ENCODE measurements at regions not wholly inside any gene's neighbourhood (a gene's known extent, or its start where the extent isn't known, plus 50 kb on each side); places are given as distances from the start of the nearest gene placed in this dataset.
"Not testable (repeated sequence)": the region's sequence is repeated elsewhere in the genome, so short reads cannot be mapped to it uniquely, and the experiment has no call there.

DNA sequence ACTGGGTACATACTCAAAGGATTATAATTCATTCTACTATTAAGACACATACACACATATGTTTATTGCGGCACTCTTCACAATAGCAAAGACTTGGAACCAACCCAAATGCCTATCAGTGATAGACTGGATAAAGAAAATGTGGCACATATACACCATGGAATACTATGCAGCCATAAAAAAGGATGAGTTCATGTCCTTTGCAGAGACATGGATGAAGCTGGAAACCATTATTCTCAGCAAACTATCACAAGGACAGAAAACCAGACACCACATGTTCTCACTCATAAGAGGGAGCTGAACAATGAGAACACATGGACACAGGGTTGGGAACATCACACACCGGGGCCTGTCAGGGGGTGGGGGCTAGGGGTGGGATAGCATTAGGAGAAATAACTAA lies 101.9 kb upstream of the CCDC71L start:
- not testable (repeated sequence) for H3K9me3 ChIP-seq (ENCODE audit: control insufficient read depth in 2 of 2, insufficient read depth in 1 of 2, low read length in 1 of 2); DNase-seq (ENCODE audit: low read depth in 6 of 9, low spot score in 9 of 9); H3K4me3 ChIP-seq (ENCODE audit: low read length in 2 of 2); H3K36me3 ChIP-seq (ENCODE audit: control insufficient read depth in 2 of 2, insufficient read depth in 2 of 2, low read length in 1 of 2); H3K27me3 ChIP-seq (ENCODE audit: control insufficient read depth in 2 of 2, insufficient read depth in 1 of 2, low read length in 1 of 2); H3K27ac ChIP-seq (ENCODE audit: low read depth in 1 of 2, low read length in 1 of 2)
- peaks cover 16 to 26% of the 10 kb centered on the region in 2 donors for H3K4me1 ChIP-seq (ENCODE audit: control insufficient read depth in 2 of 2, insufficient read depth in 2 of 2, low read length in 2 of 2)
- over 99% methylated on average over 2 of the region's 2 CpGs for WGBS

DNA sequence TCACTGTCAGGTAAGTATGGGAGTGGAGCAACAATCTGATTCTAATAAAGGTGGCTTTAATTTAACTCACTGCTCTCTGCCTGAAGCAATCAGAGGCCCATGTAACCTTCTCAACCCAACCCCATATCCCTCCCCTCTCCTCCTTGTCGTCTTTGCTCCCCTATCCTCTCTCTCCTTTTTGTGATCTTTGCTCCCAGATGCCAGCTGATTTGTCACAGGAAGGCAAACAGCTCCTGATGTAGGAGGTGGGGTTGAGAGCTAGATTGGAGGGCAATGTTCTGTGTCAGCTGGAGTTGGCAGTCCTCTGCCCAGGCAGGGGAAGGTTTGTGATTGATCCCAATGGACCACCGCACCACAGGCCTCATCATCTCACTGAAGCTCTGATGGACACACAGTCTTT lies 101.4 kb upstream of the PIK3CG start:
- no peak overlapping the region for H3K27ac ChIP-seq (ENCODE audit: low read depth in 1 of 2, low read length in 1 of 2)
- no peaks in the 10 kb centered on the region for H3K9me3 ChIP-seq (ENCODE audit: control insufficient read depth in 2 of 2, insufficient read depth in 1 of 2, low read length in 1 of 2)
- no peaks in the 10 kb centered on the region for H3K36me3 ChIP-seq (ENCODE audit: control insufficient read depth in 2 of 2, insufficient read depth in 2 of 2, low read length in 1 of 2)
- no peaks in the 10 kb centered on the region for H3K27me3 ChIP-seq (ENCODE audit: control insufficient read depth in 2 of 2, insufficient read depth in 1 of 2, low read length in 1 of 2)
- WGBS = 99% methylated on average over 2 of the region's 2 CpGs
- DNase-seq (ENCODE audit: low read depth in 6 of 9, low spot score in 9 of 9) = no peak
- H3K4me1 ChIP-seq (ENCODE audit: control insufficient read depth in 2 of 2, insufficient read depth in 2 of 2, low read length in 2 of 2) = peaks cover 19 to 30% of the 10 kb centered on the region in 2 donors
- no peak overlapping the region for H3K4me3 ChIP-seq (ENCODE audit: low read length in 2 of 2)

DNA sequence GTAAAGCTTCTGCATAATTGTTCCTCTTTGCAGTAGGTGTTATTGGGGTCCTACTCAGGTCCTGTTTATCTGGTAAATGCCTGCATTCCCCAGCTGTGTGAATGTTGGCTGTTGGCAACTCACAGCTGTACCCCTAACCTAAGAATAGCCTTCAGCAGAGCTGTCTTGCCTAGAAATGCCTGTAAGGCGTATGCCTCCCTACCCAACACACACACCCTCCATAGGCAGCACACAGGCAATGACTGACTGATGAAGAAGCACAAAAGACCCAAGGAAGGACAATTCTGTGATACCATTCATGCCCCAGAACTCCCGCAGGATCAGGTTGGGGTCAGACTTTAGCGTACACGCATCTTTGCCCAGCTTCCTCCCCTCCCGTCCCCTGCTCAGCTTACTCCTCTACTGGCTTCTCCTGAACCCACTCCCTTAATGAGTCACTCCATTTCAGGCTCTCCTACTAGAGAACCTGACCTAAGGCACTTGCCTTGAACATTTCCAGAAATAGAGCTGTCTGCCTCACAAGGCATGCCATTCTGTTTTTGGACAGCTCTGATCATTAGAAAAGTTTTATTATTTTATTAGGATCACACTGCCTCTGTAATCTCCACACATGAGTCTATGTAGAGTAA lies 99.2 kb upstream of the PIK3CG start:
- Histone ChIP-seq H3K27ac (ENCODE audit: low read depth in 1 of 2, low read length in 1 of 2) (peak overlapping the region in 1 of 2 donors; percentile 21), H3K4me3 (ENCODE audit: low read length in 2 of 2) (no peak overlapping the region), H3K4me1 (ENCODE audit: control insufficient read depth in 2 of 2, insufficient read depth in 2 of 2, low read length in 2 of 2) (peaks cover 20 to 27% of the 10 kb centered on the region in 2 donors), H3K27me3 (ENCODE audit: control insufficient read depth in 2 of 2, insufficient read depth in 1 of 2, low read length in 1 of 2) (no peaks in the 10 kb centered on the region), H3K9me3 (ENCODE audit: control insufficient read depth in 2 of 2, insufficient read depth in 1 of 2, low read length in 1 of 2) (no peaks in the 10 kb centered on the region), H3K36me3 (ENCODE audit: control insufficient read depth in 2 of 2, insufficient read depth in 2 of 2, low read length in 1 of 2) (no peaks in the 10 kb centered on the region)
- 96% methylated on average over 5 of the region's 5 CpGs for whole genome bisulfite sequencing
- DNase-seq (ENCODE audit: low read depth in 6 of 9, low spot score in 9 of 9) = peak in 1 of 9 donors; percentile 22

GRCh38 chr7:106766551-106766950 lies 98.5 kb upstream of the PIK3CG start:
- DNase-seq (ENCODE audit: low read depth in 6 of 9, low spot score in 9 of 9) = peak in 1 of 9 donors; percentile 39
- 27% methylated on average over 2 of the region's 2 CpGs for WGBS
- H3K4me1 ChIP-seq (ENCODE audit: control insufficient read depth in 2 of 2, insufficient read depth in 2 of 2, low read length in 2 of 2) = peaks cover 20 to 27% of the 10 kb centered on the region in 2 donors
- no peaks in the 10 kb centered on the region for H3K36me3 ChIP-seq (ENCODE audit: control insufficient read depth in 2 of 2, insufficient read depth in 2 of 2, low read length in 1 of 2)
- H3K27me3 ChIP-seq (ENCODE audit: control insufficient read depth in 2 of 2, insufficient read depth in 1 of 2, low read length in 1 of 2) = no peaks in the 10 kb centered on the region
- H3K4me3 ChIP-seq (ENCODE audit: low read length in 2 of 2) = no peak overlapping the region
- no peaks in the 10 kb centered on the region for H3K9me3 ChIP-seq (ENCODE audit: control insufficient read depth in 2 of 2, insufficient read depth in 1 of 2, low read length in 1 of 2)
- H3K27ac ChIP-seq (ENCODE audit: low read depth in 1 of 2, low read length in 1 of 2) = peak overlapping the region in 1 of 2 donors; percentile 78

DNA sequence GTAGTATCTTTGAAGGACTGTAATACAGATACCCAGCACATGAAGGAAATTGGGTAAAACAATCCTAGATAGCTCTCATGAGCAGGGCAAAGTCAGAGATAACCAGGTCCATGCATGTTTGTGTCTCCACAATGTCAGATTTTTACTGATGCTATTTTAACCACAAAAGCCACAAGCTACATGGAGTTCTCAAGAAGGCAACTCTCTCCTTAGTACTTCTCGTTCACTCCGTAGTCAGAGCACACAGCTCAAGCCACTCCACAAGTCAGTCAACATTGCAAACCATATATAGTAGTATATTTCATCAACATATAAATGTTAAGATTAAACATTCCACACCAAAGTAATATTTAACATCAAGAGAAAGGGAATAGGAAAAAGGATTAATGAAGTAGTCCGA lies 98.0 kb upstream of the PIK3CG start:
- H3K27me3 ChIP-seq (ENCODE audit: control insufficient read depth in 2 of 2, insufficient read depth in 1 of 2, low read length in 1 of 2) = no peaks in the 10 kb centered on the region
- no peak overlapping the region for H3K4me3 ChIP-seq (ENCODE audit: low read length in 2 of 2)
- H3K27ac ChIP-seq (ENCODE audit: low read depth in 1 of 2, low read length in 1 of 2) = peak overlapping the region in 1 of 2 donors; percentile 78
- peak in 4 of 9 donors; percentile 23 to 56 (median 36) for DNase-seq (ENCODE audit: low read depth in 6 of 9, low spot score in 9 of 9)
- H3K9me3 ChIP-seq (ENCODE audit: control insufficient read depth in 2 of 2, insufficient read depth in 1 of 2, low read length in 1 of 2) = no peaks in the 10 kb centered on the region
- H3K36me3 ChIP-seq (ENCODE audit: control insufficient read depth in 2 of 2, insufficient read depth in 2 of 2, low read length in 1 of 2) = no peaks in the 10 kb centered on the region
- WGBS = 4% methylated on average over 3 of the region's 3 CpGs
- peaks cover 20 to 27% of the 10 kb centered on the region in 2 donors for H3K4me1 ChIP-seq (ENCODE audit: control insufficient read depth in 2 of 2, insufficient read depth in 2 of 2, low read length in 2 of 2)

GRCh38 chr7:106767498-106768323 lies 97.4 kb upstream of the PIK3CG start:
- WGBS = 23% methylated on average over 8 of the region's 8 CpGs
- H3K4me1 ChIP-seq (ENCODE audit: control insufficient read depth in 2 of 2, insufficient read depth in 2 of 2, low read length in 2 of 2) = peaks cover 20 to 27% of the 10 kb centered on the region in 2 donors
- no peaks in the 10 kb centered on the region for H3K36me3 ChIP-seq (ENCODE audit: control insufficient read depth in 2 of 2, insufficient read depth in 2 of 2, low read length in 1 of 2)
- H3K27me3 ChIP-seq (ENCODE audit: control insufficient read depth in 2 of 2, insufficient read depth in 1 of 2, low read length in 1 of 2) = no peaks in the 10 kb centered on the region
- H3K9me3 ChIP-seq (ENCODE audit: control insufficient read depth in 2 of 2, insufficient read depth in 1 of 2, low read length in 1 of 2) = no peaks in the 10 kb centered on the region
- DNase-seq (ENCODE audit: low read depth in 6 of 9, low spot score in 9 of 9) = peak in 7 of 9 donors; percentile 27 to 87 (median 67)
- H3K27ac ChIP-seq (ENCODE audit: low read depth in 1 of 2, low read length in 1 of 2) = peak overlapping the region; percentile 25 to 78
- H3K4me3 ChIP-seq (ENCODE audit: low read length in 2 of 2) = no peak overlapping the region

DNA sequence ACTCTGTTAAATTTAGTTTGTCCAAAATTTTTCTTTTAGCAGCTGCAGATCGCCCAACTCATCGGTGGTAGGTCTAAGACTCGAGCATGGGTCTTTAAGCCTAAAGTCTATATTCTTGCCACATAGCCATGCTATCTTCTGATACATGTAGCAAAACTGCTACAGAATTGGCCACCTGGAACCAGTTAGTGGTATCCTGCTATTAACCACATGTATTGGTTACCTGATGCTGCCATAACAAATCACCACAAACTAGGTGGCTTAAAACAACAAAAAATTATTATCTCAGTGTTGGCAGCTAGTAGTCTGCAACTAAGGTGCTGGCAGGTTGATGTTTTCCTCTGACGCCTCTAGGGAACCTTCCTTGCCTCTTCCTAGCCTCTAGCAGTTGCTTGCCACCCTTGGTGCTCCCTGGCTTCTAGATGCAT lies 96.7 kb upstream of the PIK3CG start:
- no peaks in the 10 kb centered on the region for H3K9me3 ChIP-seq (ENCODE audit: control insufficient read depth in 2 of 2, insufficient read depth in 1 of 2, low read length in 1 of 2)
- H3K4me3 ChIP-seq (ENCODE audit: low read length in 2 of 2) = no peak overlapping the region
- no peaks in the 10 kb centered on the region for H3K36me3 ChIP-seq (ENCODE audit: control insufficient read depth in 2 of 2, insufficient read depth in 2 of 2, low read length in 1 of 2)
- DNase-seq (ENCODE audit: low read depth in 6 of 9, low spot score in 9 of 9) = peak in 1 of 9 donors; percentile 46
- H3K27me3 ChIP-seq (ENCODE audit: control insufficient read depth in 2 of 2, insufficient read depth in 1 of 2, low read length in 1 of 2) = no peaks in the 10 kb centered on the region
- peak overlapping the region in 1 of 2 donors; percentile 78 for H3K27ac ChIP-seq (ENCODE audit: low read depth in 1 of 2, low read length in 1 of 2)
- peaks cover 20 to 27% of the 10 kb centered on the region in 2 donors for H3K4me1 ChIP-seq (ENCODE audit: control insufficient read depth in 2 of 2, insufficient read depth in 2 of 2, low read length in 2 of 2)
- 67% methylated on average over 4 of the region's 4 CpGs for WGBS

GRCh38 chr7:106770191-106770590 lies 94.9 kb upstream of the PIK3CG start:
- no peak for DNase-seq (ENCODE audit: low read depth in 6 of 9, low spot score in 9 of 9)
- no peak overlapping the region for H3K27ac ChIP-seq (ENCODE audit: low read depth in 1 of 2, low read length in 1 of 2)
- no peaks in the 10 kb centered on the region for H3K36me3 ChIP-seq (ENCODE audit: control insufficient read depth in 2 of 2, insufficient read depth in 2 of 2, low read length in 1 of 2)
- WGBS = 96% methylated on average over 2 of the region's 2 CpGs
- peaks cover 20 to 27% of the 10 kb centered on the region in 2 donors for H3K4me1 ChIP-seq (ENCODE audit: control insufficient read depth in 2 of 2, insufficient read depth in 2 of 2, low read length in 2 of 2)
- no peak overlapping the region for H3K4me3 ChIP-seq (ENCODE audit: low read length in 2 of 2)
- no peaks in the 10 kb centered on the region for H3K27me3 ChIP-seq (ENCODE audit: control insufficient read depth in 2 of 2, insufficient read depth in 1 of 2, low read length in 1 of 2)
- no peaks in the 10 kb centered on the region for H3K9me3 ChIP-seq (ENCODE audit: control insufficient read depth in 2 of 2, insufficient read depth in 1 of 2, low read length in 1 of 2)

- H3K27me3 ChIP-seq (ENCODE audit: control insufficient read depth in 2 of 2, insufficient read depth in 1 of 2, low read length in 1 of 2) = no peaks in the 10 kb centered on the region
- no peak for DNase-seq (ENCODE audit: low read depth in 6 of 9, low spot score in 9 of 9)
- no peaks in the 10 kb centered on the region for H3K36me3 ChIP-seq (ENCODE audit: control insufficient read depth in 2 of 2, insufficient read depth in 2 of 2, low read length in 1 of 2)
- no peak overlapping the region for H3K4me3 ChIP-seq (ENCODE audit: low read length in 2 of 2)
- 97% methylated on average over 3 of the region's 3 CpGs for WGBS
- no peaks in the 10 kb centered on the region for H3K9me3 ChIP-seq (ENCODE audit: control insufficient read depth in 2 of 2, insufficient read depth in 1 of 2, low read length in 1 of 2)
- no peak overlapping the region for H3K27ac ChIP-seq (ENCODE audit: low read depth in 1 of 2, low read length in 1 of 2)
- peaks cover 6 to 10% of the 10 kb centered on the region in 2 donors for H3K4me1 ChIP-seq (ENCODE audit: control insufficient read depth in 2 of 2, insufficient read depth in 2 of 2, low read length in 2 of 2)
These were observed 92.4 kb upstream of the PIK3CG start for GRCh38 chr7:106772655-106773108.
